MM.1S (cell line): ENCODE measurements at regions not wholly inside any gene's neighbourhood (a gene's known extent, or its start where the extent isn't known, plus 50 kb on each side); places are given as distances from the start of the nearest gene placed in this dataset.

Source experiments
- EZH2 ChIP-seq: fragments of 300-600 bp; sonication (generic); optimal IDR thresholded peaks from 2 replicates; pipeline ENCODE3; 2017; ENCODE audit warnings: low read depth, mild to moderate bottlenecking, antibody characterized with exemption, low read length, mixed read lengths
- TF ChIP-seq, protein P1 (sequence below): fragments of 300-600 bp; sonication (generic); IDR thresholded peaks from 2 replicates; pipeline ENCODE4 v1.5.1; 2016; ENCODE audit warnings: antibody characterized with exemption, low read length, mixed read lengths

DNA sequence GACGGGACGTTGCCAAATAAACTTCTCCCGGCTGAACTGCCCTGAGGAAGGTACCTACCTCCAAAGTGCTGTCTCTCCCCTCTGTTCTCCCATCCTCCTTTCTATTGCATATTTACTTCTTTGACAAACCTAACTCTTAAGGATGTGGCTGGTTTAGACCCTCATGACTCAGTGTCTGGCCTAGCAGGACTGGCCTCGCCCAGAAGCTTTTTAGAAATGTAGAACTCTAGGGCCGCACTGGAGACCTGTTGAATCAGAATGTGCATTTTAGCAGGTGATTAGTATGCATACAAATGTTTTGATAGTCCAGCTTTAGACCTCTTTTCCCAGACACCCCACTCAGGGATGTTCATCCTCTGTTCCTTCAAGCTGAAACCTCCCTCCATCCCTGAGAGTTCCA is 335.9 kb downstream of the PIK3R1 start:
- TF ChIP-seq, protein P1, sequence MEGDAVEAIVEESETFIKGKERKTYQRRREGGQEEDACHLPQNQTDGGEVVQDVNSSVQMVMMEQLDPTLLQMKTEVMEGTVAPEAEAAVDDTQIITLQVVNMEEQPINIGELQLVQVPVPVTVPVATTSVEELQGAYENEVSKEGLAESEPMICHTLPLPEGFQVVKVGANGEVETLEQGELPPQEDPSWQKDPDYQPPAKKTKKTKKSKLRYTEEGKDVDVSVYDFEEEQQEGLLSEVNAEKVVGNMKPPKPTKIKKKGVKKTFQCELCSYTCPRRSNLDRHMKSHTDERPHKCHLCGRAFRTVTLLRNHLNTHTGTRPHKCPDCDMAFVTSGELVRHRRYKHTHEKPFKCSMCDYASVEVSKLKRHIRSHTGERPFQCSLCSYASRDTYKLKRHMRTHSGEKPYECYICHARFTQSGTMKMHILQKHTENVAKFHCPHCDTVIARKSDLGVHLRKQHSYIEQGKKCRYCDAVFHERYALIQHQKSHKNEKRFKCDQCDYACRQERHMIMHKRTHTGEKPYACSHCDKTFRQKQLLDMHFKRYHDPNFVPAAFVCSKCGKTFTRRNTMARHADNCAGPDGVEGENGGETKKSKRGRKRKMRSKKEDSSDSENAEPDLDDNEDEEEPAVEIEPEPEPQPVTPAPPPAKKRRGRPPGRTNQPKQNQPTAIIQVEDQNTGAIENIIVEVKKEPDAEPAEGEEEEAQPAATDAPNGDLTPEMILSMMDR = no peak
- no peak for TF ChIP-seq EZH2
